ENCODE measurements at regions not wholly inside any gene's neighbourhood (a gene's known extent, or its start where the extent isn't known, plus 50 kb on each side); places are given as distances from the start of the nearest gene placed in this dataset.

DNA sequence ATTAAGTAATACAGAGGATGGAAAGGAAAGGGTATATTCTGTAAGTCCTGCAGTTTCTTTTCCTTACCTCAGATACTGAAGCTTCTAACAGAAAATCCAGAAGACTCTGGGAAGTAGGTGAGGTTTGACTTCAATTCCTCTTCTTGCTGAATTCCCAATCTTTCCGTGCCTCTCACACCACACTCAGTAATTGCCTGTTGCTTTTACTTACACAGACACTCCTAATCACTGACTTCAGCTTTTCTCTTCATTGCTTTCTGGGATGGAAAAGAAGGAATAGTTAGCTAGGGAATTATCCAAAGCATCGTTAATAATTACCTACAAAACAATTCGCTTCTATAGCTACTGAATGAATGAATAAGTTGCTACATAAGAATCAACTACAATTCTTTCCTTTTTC is 163.6 kb downstream of the FBXO8 start:
- no peak for DNase-seq (ENCODE audit: extremely low read depth in 1 of 4, low spot score in 3 of 4)
- no peaks in the 10 kb centered on the region for H3K36me3 ChIP-seq (ENCODE audit: control insufficient read depth, insufficient read depth, low read length)
- peak overlapping the region; percentile 94 for H2AFZ ChIP-seq (ENCODE audit: low read depth, low read length)
- BruUV-seq (replicated peaks) = no TSS peak
- CTCF ChIA-PET (ENCODE audit: low intra/inter-chr PET ratio) = no interaction called here
- H3K9me1 ChIP-seq (ENCODE audit: control insufficient read depth, insufficient read depth, low read length) = no peaks in the 10 kb centered on the region
- TF ChIP-seq GTF2A2 (tag; IDR thresholded peaks at IDR 0.05) (no peak), NFIC (IDR thresholded peaks at IDR 0.05) (no peak), ZNF41 (CRISPR knock-in tag; conservative IDR thresholded peaks at IDR 0.05) (no peak), ELF4 (CRISPR knock-in tag; IDR thresholded peaks at IDR 0.05) (no peak)
- TF ChIP-seq, protein P1, sequence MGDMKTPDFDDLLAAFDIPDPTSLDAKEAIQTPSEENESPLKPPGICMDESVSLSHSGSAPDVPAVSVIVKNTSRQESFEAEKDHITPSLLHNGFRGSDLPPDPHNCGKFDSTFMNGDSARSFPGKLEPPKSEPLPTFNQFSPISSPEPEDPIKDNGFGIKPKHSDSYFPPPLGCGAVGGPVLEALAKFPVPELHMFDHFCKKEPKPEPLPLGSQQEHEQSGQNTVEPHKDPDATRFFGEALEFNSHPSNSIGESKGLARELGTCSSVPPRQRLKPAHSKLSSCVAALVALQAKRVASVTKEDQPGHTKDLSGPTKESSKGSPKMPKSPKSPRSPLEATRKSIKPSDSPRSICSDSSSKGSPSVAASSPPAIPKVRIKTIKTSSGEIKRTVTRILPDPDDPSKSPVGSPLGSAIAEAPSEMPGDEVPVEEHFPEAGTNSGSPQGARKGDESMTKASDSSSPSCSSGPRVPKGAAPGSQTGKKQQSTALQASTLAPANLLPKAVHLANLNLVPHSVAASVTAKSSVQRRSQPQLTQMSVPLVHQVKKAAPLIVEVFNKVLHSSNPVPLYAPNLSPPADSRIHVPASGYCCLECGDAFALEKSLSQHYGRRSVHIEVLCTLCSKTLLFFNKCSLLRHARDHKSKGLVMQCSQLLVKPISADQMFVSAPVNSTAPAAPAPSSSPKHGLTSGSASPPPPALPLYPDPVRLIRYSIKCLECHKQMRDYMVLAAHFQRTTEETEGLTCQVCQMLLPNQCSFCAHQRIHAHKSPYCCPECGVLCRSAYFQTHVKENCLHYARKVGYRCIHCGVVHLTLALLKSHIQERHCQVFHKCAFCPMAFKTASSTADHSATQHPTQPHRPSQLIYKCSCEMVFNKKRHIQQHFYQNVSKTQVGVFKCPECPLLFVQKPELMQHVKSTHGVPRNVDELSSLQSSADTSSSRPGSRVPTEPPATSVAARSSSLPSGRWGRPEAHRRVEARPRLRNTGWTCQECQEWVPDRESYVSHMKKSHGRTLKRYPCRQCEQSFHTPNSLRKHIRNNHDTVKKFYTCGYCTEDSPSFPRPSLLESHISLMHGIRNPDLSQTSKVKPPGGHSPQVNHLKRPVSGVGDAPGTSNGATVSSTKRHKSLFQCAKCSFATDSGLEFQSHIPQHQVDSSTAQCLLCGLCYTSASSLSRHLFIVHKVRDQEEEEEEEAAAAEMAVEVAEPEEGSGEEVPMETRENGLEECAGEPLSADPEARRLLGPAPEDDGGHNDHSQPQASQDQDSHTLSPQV (IDR thresholded peaks at IDR 0.05) = no peak
- TF ChIP-seq, protein P2, sequence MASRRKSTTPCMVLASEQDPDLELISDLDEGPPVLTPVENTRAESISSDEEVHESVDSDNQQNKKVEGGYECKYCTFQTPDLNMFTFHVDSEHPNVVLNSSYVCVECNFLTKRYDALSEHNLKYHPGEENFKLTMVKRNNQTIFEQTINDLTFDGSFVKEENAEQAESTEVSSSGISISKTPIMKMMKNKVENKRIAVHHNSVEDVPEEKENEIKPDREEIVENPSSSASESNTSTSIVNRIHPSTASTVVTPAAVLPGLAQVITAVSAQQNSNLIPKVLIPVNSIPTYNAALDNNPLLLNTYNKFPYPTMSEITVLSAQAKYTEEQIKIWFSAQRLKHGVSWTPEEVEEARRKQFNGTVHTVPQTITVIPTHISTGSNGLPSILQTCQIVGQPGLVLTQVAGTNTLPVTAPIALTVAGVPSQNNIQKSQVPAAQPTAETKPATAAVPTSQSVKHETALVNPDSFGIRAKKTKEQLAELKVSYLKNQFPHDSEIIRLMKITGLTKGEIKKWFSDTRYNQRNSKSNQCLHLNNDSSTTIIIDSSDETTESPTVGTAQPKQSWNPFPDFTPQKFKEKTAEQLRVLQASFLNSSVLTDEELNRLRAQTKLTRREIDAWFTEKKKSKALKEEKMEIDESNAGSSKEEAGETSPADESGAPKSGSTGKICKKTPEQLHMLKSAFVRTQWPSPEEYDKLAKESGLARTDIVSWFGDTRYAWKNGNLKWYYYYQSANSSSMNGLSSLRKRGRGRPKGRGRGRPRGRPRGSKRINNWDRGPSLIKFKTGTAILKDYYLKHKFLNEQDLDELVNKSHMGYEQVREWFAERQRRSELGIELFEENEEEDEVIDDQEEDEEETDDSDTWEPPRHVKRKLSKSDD (conservative IDR thresholded peaks at IDR 0.05; ENCODE audit: low read length) = no peak
- POLR2A ChIA-PET = no interaction called here
- no peak for FAIRE-seq
- H3K79me2 ChIP-seq (ENCODE audit: control insufficient read depth, insufficient read depth, low read length) = no peaks in the 10 kb centered on the region
- H3K9ac ChIP-seq (ENCODE audit: insufficient read depth in 1 of 2, low read depth in 2 of 2, low read length in 2 of 2) = peak overlapping the region in 1 of 2 experiments; percentile 40; a peak in 1 of 4 replicates
- no peak overlapping the region for H3K27ac ChIP-seq (ENCODE audit: extremely low read depth, low read depth, low read length)
- H3K4me1 ChIP-seq (replicated peaks in 1 of 2; ENCODE audit: control insufficient read depth in 2 of 2, insufficient read depth in 2 of 2, low read length in 2 of 2) = peaks cover 0 to 3% of the 10 kb centered on the region in 2 experiments; a peak in 1 of 5 replicates
- intact Hi-C loops (cut with micrococcal nuclease) = loop anchor here (2.0 to 5.0 kb wide), 2 partner anchors 111 to 197 kb away; no protein-coding TSS in a partner anchor
- peak; percentile 54; the same call in 2 of the 3 replicates for ATAC-seq
- no peaks in the 10 kb centered on the region for H3K27me3 ChIP-seq (ENCODE audit: control insufficient read depth in 2 of 2, insufficient read depth in 2 of 2, low read length in 2 of 2)
- 14% methylated on average over 3 of the region's 3 CpGs for WGBS (ENCODE audit: insufficient coverage, low coverage, missing lambda C conversion rate)
- in situ Hi-C loops (cut with MboI) = no loop called here
- H3K4me2 ChIP-seq (ENCODE audit: insufficient read depth, low read length) = peak overlapping the region; percentile 83; the same call in 1 of the 2 replicates
- no peaks in the 10 kb centered on the region for H4K20me1 ChIP-seq (replicated peaks; ENCODE audit: control insufficient read depth, insufficient read depth, low read length)
- 0 out of 2 replicates have a peak overlapping the region, but pooled peaks have one; percentile 34 for H3K4me3 ChIP-seq
- no peaks in the 10 kb centered on the region for H3K9me3 ChIP-seq (replicated peaks; ENCODE audit: control insufficient read depth, insufficient read depth, low read depth, low read length)

Data from K562 (cell line).